Sigmoid colon (tissue), 4 donors: ENCODE measurements at regions not wholly inside any gene's neighbourhood (a gene's known extent, or its start where the extent isn't known, plus 50 kb on each side); places are given as distances from the start of the nearest gene placed in this dataset.

ENCODE experiments used
- CTCF ChIP-seq, 4 experiments: fragments of 450-650 bp in 3 of 4; fragments of 200-600 bp in 1 of 4; IDR thresholded peaks; one replicate each; pipeline ENCODE4 v1.5.1; 2016 to 2019; ENCODE audit warnings: antibody characterized with exemption in 4 of 4, mild to moderate bottlenecking in 3 of 4, moderate library complexity in 2 of 4
- EP300 ChIP-seq, 4 donors: sonication (generic); formaldehyde crosslinking; IDR thresholded peaks; one replicate each; pipeline ENCODE4 v1.6.1; 2017; ENCODE audit warnings: antibody characterized with exemption in 4 of 4
- POLR2A ChIP-seq, 2 donors: fragments of 450-650 bp; IDR thresholded peaks; one replicate each; pipeline ENCODE4 v1.6.1; 2016; ENCODE audit warnings: antibody characterized with exemption in 2 of 2, mild to moderate bottlenecking in 2 of 2, moderate library complexity in 2 of 2
- POLR2AphosphoS5 ChIP-seq, 4 donors: sonication (generic); formaldehyde crosslinking; IDR thresholded peaks; one replicate each; pipeline ENCODE4 v1.6.1; 2017; ENCODE audit warnings: antibody characterized with exemption in 4 of 4

DNA sequence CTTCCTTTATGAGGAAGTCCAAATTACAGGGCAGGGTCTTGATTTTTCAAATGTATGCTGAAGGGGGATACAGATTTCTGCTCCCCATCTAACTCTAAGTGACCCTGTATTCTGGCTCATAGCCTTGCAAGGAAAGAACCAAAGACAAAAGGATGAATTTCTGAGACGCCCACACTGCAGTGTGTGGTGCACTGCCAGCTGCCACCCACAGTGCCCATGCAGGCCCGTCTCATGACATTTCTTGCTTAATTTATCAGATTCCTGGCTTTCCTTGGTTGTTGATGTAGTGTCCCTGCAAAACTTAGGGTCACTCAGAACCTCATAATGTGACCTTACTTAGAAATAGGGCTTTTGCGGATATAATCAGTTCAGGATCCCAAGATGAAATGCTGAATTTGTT is 68.0 kb downstream of the CBLN4 start:
- TF ChIP-seq POLR2AphosphoS5 (IDR thresholded peaks at IDR 0.05) (no peak), POLR2A (IDR thresholded peaks at IDR 0.05) (no peak), CTCF (IDR thresholded peaks at IDR 0.05) (no peak), EP300 (IDR thresholded peaks at IDR 0.05) (no peak)
